ENCODE measurements at regions not wholly inside any gene's neighbourhood (a gene's known extent, or its start where the extent isn't known, plus 50 kb on each side); places are given as distances from the start of the nearest gene placed in this dataset.

DNA sequence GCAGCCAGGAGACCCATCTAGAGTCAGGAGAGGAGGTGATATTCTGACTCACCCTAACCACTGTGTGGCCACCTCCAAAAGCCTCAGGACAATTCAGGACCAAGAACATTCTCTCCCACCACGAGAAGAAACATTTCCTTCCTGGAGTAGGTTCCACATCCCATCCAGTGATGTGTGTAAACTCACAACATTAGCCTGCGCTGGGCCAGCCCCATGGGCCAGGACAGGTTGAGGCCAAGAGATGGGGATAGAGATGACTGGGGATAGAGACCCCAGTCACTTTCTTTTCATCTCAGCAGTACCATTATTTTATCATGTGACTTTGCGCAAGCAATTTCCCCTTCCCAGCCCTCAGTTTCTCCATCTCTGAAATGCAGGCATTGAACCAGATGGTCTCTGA is 126.6 kb upstream of the PTPRT start:
- 87% methylated on average over 3 of the region's 3 CpGs for WGBS (ENCODE audit: low lambda C conversion rate, missing lambda C conversion rate)
- Histone ChIP-seq H3K4me1 (ENCODE audit: insufficient read depth) (no peaks in the 10 kb centered on the region), H3K4me2 (no peak overlapping the region), H3K79me2 (no peaks in the 10 kb centered on the region), H3K4me3 (no peak overlapping the region), H3K9me3 (ENCODE audit: low read depth) (no peaks in the 10 kb centered on the region), H3K27ac (no peak overlapping the region), H4K20me1 (ENCODE audit: insufficient read depth, poor library complexity, severe bottlenecking) (no peaks in the 10 kb centered on the region), H3K27me3 (no peaks in the 10 kb centered on the region), H3K36me3 (replicated peaks; ENCODE audit: insufficient read depth, low read depth) (no peaks in the 10 kb centered on the region), H3K9me2 (replicated peaks; ENCODE audit: insufficient read depth) (no peaks in the 10 kb centered on the region), H2AFZ (no peak overlapping the region)
- DNase-seq (ENCODE audit: low spot score), result no peak
- TF ChIP-seq, protein P1, sequence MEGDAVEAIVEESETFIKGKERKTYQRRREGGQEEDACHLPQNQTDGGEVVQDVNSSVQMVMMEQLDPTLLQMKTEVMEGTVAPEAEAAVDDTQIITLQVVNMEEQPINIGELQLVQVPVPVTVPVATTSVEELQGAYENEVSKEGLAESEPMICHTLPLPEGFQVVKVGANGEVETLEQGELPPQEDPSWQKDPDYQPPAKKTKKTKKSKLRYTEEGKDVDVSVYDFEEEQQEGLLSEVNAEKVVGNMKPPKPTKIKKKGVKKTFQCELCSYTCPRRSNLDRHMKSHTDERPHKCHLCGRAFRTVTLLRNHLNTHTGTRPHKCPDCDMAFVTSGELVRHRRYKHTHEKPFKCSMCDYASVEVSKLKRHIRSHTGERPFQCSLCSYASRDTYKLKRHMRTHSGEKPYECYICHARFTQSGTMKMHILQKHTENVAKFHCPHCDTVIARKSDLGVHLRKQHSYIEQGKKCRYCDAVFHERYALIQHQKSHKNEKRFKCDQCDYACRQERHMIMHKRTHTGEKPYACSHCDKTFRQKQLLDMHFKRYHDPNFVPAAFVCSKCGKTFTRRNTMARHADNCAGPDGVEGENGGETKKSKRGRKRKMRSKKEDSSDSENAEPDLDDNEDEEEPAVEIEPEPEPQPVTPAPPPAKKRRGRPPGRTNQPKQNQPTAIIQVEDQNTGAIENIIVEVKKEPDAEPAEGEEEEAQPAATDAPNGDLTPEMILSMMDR (IDR thresholded peaks at IDR 0.05; ENCODE audit: poor library complexity), result no peak

GRCh38 chr20:43309266-43309665 is 119.6 kb upstream of the PTPRT start:
- no peaks in the 10 kb centered on the region for H3K9me3 ChIP-seq (ENCODE audit: low read depth)
- no peaks in the 10 kb centered on the region for H3K36me3 ChIP-seq (replicated peaks; ENCODE audit: insufficient read depth, low read depth)
- H3K4me3 ChIP-seq, result no peak overlapping the region
- no peaks in the 10 kb centered on the region for H4K20me1 ChIP-seq (ENCODE audit: insufficient read depth, poor library complexity, severe bottlenecking)
- TF ChIP-seq, protein P1 (IDR thresholded peaks at IDR 0.05; ENCODE audit: poor library complexity), result no peak
- no peak for TF ChIP-seq EZH2 (IDR thresholded peaks at IDR 0.05; ENCODE audit: borderline replicate concordance)
- TF ChIP-seq EZH2phosphoT487 (IDR thresholded peaks at IDR 0.05; ENCODE audit: low read depth, severe bottlenecking, unreplicated experiment), result no peak
- H3K79me2 ChIP-seq, result no peaks in the 10 kb centered on the region
- no peaks in the 10 kb centered on the region for H3K4me1 ChIP-seq (ENCODE audit: insufficient read depth)
- H3K4me2 ChIP-seq, result no peak overlapping the region
- no peak overlapping the region for H2AFZ ChIP-seq
- no peaks in the 10 kb centered on the region for H3K27me3 ChIP-seq
- no peaks in the 10 kb centered on the region for H3K9me2 ChIP-seq (replicated peaks; ENCODE audit: insufficient read depth)
- no peak for DNase-seq (ENCODE audit: low spot score)
- H3K27ac ChIP-seq, result no peak overlapping the region

DNA sequence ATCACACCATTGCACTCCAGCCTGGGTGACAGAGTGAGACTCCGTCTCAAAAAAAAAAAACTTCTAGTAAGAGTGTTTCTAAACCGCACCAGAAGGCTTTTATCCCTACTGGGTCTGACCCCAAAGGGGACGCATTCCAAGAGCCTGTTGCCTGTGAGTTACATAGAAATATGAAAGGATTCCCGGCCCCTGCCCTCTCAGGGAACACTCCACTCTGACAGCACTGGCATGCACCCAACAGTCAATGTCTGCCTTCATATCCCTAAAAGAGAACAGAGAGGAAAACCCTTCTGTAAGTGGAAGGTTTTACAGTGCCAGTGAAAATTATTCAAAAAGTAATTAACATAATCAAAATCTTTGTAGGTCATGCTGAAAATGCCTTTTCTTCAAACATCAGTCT is 117.1 kb upstream of the PTPRT start:
- Histone ChIP-seq H3K36me3 (replicated peaks; ENCODE audit: insufficient read depth, low read depth) (no peaks in the 10 kb centered on the region), H3K27me3 (no peaks in the 10 kb centered on the region), H3K27ac (no peak overlapping the region), H3K4me2 (no peak overlapping the region), H3K4me3 (no peak overlapping the region), H3K9me2 (replicated peaks; ENCODE audit: insufficient read depth) (no peaks in the 10 kb centered on the region), H3K9me3 (ENCODE audit: low read depth) (no peaks in the 10 kb centered on the region), H3K79me2 (no peaks in the 10 kb centered on the region), H4K20me1 (ENCODE audit: insufficient read depth, poor library complexity, severe bottlenecking) (no peaks in the 10 kb centered on the region), H3K4me1 (ENCODE audit: insufficient read depth) (no peaks in the 10 kb centered on the region), H2AFZ (no peak overlapping the region)
- TF ChIP-seq, protein P1 (IDR thresholded peaks at IDR 0.05; ENCODE audit: poor library complexity), result no peak
- no peak for TF ChIP-seq EZH2phosphoT487 (IDR thresholded peaks at IDR 0.05; ENCODE audit: low read depth, severe bottlenecking, unreplicated experiment)
- no peak for TF ChIP-seq EZH2 (IDR thresholded peaks at IDR 0.05; ENCODE audit: borderline replicate concordance)
- no peak for DNase-seq (ENCODE audit: low spot score)
- 89% methylated on average over 4 of the region's 4 CpGs for WGBS (ENCODE audit: low lambda C conversion rate, missing lambda C conversion rate)

- no peak overlapping the region for H2AFZ ChIP-seq
- DNase-seq (ENCODE audit: low spot score), result peak; percentile 59
- no peak for TF ChIP-seq EZH2 (IDR thresholded peaks at IDR 0.05; ENCODE audit: borderline replicate concordance)
- no peak for TF ChIP-seq EZH2phosphoT487 (IDR thresholded peaks at IDR 0.05; ENCODE audit: low read depth, severe bottlenecking, unreplicated experiment)
- TF ChIP-seq, protein P1 (IDR thresholded peaks at IDR 0.05; ENCODE audit: poor library complexity), result no peak
- H3K36me3 ChIP-seq (replicated peaks; ENCODE audit: insufficient read depth, low read depth), result no peaks in the 10 kb centered on the region
- no peaks in the 10 kb centered on the region for H4K20me1 ChIP-seq (ENCODE audit: insufficient read depth, poor library complexity, severe bottlenecking)
- no peak overlapping the region for H3K4me3 ChIP-seq
- H3K27me3 ChIP-seq, result no peaks in the 10 kb centered on the region
- H3K4me1 ChIP-seq (ENCODE audit: insufficient read depth), result no peaks in the 10 kb centered on the region
- no peak overlapping the region for H3K4me2 ChIP-seq
- H3K79me2 ChIP-seq, result no peaks in the 10 kb centered on the region
- H3K27ac ChIP-seq, result no peak overlapping the region
- no peaks in the 10 kb centered on the region for H3K9me3 ChIP-seq (ENCODE audit: low read depth)
- no peaks in the 10 kb centered on the region for H3K9me2 ChIP-seq (replicated peaks; ENCODE audit: insufficient read depth)
These were observed 116.0 kb upstream of the PTPRT start for GRCh38 chr20:43305749-43306148.

Data from hepatocyte (in vitro differentiated cells).